ENCODE measurements at regions not wholly inside any gene's neighbourhood (a gene's known extent, or its start where the extent isn't known, plus 50 kb on each side); places are given as distances from the start of the nearest gene placed in this dataset.

DNA sequence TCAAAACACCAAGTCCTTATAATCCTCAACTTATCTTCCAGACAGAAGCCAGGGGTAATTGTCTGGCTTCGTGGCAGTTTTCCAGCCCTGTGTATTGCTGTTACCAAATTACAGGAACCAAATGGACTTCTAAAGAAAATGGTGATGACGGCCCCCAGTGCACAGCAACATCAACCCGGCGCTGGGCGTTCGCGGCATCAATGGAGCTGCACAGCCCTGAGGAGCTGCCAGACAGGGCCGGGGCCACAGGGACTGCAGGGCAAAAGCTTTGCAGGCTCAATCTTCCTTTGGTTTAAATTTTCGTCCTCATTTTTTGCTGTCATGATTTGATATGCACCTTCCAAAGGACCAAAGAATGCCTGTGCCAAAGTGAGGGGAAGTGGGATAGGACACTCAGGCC, 292.5 kb downstream of the BRD1 start:
- Histone ChIP-seq H3K9me3 (ENCODE audit: control insufficient read depth in 1 of 2, low read length in 2 of 2) (no peaks in the 10 kb centered on the region), H3K27me3 (ENCODE audit: low read depth, low read length) (no peaks in the 10 kb centered on the region), H3K27ac (ENCODE audit: low read length) (no peak overlapping the region), H3K4me3 (ENCODE audit: low read depth in 1 of 2, low read length in 2 of 2) (no peak overlapping the region), H3K4me1 (ENCODE audit: control insufficient read depth in 1 of 2, insufficient read depth in 2 of 2, low read length in 2 of 2) (no peaks in the 10 kb centered on the region), H3K36me3 (ENCODE audit: control insufficient read depth in 1 of 2, insufficient read depth in 2 of 2, low read length in 2 of 2) (no peaks in the 10 kb centered on the region)

DNA sequence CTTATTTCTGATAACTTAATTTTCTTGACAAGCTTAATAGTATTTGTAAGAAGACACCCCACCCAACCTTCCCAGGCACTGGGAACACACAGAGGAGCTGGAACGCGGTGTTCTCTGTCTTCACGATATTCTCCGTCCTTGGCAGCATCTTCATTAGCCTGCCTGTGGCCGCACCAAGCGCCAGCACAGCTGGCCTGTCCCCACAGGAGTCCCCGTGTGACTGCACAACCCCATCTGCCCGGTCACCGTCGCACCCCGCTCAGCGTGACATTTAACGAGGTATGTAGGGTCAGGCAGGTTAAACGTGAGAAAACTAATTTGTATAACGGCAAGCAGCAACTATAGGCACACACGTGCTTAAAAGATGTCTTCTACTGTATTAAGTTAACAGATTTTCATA, 293.3 kb downstream of the BRD1 start:
- no peak overlapping the region for H3K27ac ChIP-seq (ENCODE audit: low read length)
- H3K4me3 ChIP-seq (ENCODE audit: low read depth in 1 of 2, low read length in 2 of 2): no peak overlapping the region
- no peaks in the 10 kb centered on the region for H3K4me1 ChIP-seq (ENCODE audit: control insufficient read depth in 1 of 2, insufficient read depth in 2 of 2, low read length in 2 of 2)
- no peaks in the 10 kb centered on the region for H3K36me3 ChIP-seq (ENCODE audit: control insufficient read depth in 1 of 2, insufficient read depth in 2 of 2, low read length in 2 of 2)
- H3K27me3 ChIP-seq (ENCODE audit: low read depth, low read length): no peaks in the 10 kb centered on the region
- no peaks in the 10 kb centered on the region for H3K9me3 ChIP-seq (ENCODE audit: control insufficient read depth in 1 of 2, low read length in 2 of 2)

DNA sequence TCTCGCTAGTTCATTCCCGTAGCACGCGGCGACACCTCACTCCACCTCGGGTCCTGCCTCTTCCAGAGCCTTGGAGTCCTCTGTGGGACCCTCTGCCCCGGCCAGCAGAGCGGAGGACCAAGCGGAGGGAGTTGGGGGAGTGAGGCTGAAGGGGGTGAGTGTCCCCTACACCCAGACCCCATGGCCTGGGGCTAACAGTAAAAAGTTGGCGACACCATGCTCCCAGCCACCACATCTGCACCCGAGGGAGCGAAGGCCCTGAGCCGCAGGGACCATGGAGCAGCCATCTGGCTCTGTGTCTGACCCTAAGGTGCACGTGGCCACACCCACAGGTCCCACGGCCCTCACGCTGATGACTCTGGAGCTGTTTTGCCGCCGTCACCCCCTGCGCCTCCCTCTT, 293.8 kb downstream of the BRD1 start:
- Histone ChIP-seq H3K36me3 (ENCODE audit: control insufficient read depth in 1 of 2, insufficient read depth in 2 of 2, low read length in 2 of 2) (no peaks in the 10 kb centered on the region), H3K27me3 (ENCODE audit: low read depth, low read length) (no peaks in the 10 kb centered on the region), H3K4me3 (ENCODE audit: low read depth in 1 of 2, low read length in 2 of 2) (no peak overlapping the region), H3K9me3 (ENCODE audit: control insufficient read depth in 1 of 2, low read length in 2 of 2) (no peaks in the 10 kb centered on the region), H3K4me1 (ENCODE audit: control insufficient read depth in 1 of 2, insufficient read depth in 2 of 2, low read length in 2 of 2) (no peaks in the 10 kb centered on the region), H3K27ac (ENCODE audit: low read length) (no peak overlapping the region)

DNA sequence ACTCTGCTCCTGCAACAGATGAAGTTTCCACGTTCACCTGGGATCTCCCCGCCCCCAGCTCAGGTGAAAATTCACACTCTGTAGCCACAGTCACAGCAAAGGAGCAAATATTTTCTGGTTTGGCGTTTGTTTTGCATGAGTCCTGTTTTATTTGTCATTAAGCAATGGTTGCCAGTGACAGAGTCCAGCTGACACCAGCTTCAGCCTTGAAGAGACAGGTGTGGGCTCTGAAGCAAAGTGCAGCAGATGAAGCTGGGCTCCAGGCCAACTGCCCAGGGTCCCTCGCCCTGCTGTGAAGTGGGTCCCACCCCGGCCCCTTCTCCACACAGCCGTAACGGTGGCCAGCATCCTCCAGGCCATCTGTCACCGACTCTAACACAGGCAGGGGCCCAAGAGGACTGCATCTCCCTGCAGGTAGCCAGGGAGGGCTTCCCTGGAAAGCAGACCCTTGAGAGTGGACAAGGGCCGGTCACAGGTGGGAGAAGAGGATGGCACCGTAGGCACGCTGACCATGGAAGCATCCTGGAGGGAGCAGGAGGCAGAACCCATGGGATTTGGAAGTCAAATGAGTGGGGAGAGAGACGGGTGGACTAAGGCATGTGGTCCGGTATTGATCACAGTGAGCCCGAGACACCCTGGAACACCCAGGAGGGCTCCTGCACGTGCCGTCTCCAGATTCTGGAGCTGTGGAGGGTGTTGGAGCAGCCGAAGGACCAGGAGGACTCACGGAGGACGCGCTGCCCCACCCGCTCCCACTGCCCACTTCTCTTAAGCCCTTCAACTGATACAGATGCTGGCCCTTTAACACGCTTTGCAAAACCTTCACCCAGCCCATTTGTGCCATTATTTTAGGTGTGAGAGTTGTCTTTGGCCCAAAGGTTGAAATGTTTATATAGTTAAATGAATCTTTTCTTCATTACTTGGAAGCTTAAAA, 294.5 kb downstream of the BRD1 start:
- Histone ChIP-seq H3K27ac (ENCODE audit: low read length) (no peak overlapping the region), H3K36me3 (ENCODE audit: control insufficient read depth in 1 of 2, insufficient read depth in 2 of 2, low read length in 2 of 2) (no peaks in the 10 kb centered on the region), H3K9me3 (ENCODE audit: control insufficient read depth in 1 of 2, low read length in 2 of 2) (no peaks in the 10 kb centered on the region), H3K27me3 (ENCODE audit: low read depth, low read length) (no peaks in the 10 kb centered on the region), H3K4me3 (ENCODE audit: low read depth in 1 of 2, low read length in 2 of 2) (no peak overlapping the region), H3K4me1 (ENCODE audit: control insufficient read depth in 1 of 2, insufficient read depth in 2 of 2, low read length in 2 of 2) (no peaks in the 10 kb centered on the region)

DNA sequence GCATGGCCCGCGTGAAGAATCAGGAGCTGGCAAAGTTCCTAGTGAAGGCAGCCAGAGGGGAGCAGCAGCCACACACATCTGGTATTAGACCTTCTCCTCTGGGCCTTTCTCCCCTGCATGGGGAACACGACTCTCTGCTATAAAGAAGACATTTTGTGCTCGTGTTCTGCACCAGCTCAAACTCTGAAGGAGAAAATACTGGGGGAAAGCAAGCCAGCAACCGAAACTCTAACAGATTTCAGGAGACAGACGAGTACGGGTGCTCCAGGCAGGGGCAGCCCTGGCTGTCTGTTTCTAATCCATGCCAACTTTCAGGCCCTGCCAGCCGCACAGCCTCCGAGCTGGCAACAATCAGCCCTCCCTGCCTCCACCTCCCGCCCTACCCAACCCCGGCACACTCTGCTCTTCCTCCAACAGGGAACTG, 296.3 kb downstream of the BRD1 start:
- Histone ChIP-seq H3K27ac (ENCODE audit: low read length) (no peak overlapping the region), H3K4me1 (ENCODE audit: control insufficient read depth in 1 of 2, insufficient read depth in 2 of 2, low read length in 2 of 2) (no peaks in the 10 kb centered on the region), H3K4me3 (ENCODE audit: low read depth in 1 of 2, low read length in 2 of 2) (no peak overlapping the region), H3K27me3 (ENCODE audit: low read depth, low read length) (no peaks in the 10 kb centered on the region), H3K9me3 (ENCODE audit: control insufficient read depth in 1 of 2, low read length in 2 of 2) (no peaks in the 10 kb centered on the region), H3K36me3 (ENCODE audit: control insufficient read depth in 1 of 2, insufficient read depth in 2 of 2, low read length in 2 of 2) (no peaks in the 10 kb centered on the region)

DNA sequence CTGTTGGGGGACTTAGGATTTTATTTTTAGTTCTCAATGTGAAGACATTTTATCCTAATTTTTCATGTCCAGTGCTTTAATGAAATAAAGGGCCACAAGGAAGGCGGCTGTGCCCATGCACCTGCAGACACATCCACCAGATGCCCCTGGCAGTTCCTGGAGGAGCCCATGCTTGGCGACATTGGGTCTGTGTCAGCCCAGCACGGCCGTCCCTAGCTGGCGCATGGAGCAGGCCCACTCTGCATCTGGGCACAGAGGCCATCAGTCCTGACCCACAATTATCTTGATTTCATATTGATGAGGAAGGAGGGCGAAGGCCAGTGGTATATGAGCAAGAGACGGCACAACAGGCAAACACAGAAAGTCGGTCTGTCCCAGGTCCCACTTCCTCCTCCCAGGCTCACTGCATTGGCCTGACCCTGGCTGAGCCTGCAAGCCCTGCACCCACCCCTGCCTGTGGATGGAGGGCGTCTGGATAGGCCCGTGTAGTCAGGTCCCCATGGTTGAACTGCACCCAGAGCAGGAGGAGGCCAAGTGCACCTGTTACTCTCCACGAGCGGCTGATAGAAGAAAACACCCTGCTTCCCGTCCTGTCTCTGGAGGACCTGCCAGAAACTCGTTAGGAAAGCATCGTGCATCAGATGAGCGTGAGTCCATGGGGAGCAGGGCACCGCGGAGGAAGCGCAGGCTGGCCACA, 296.9 kb downstream of the BRD1 start:
- no peaks in the 10 kb centered on the region for H3K36me3 ChIP-seq (ENCODE audit: control insufficient read depth in 1 of 2, insufficient read depth in 2 of 2, low read length in 2 of 2)
- H3K4me3 ChIP-seq (ENCODE audit: low read depth in 1 of 2, low read length in 2 of 2): no peak overlapping the region
- no peaks in the 10 kb centered on the region for H3K27me3 ChIP-seq (ENCODE audit: low read depth, low read length)
- H3K4me1 ChIP-seq (ENCODE audit: control insufficient read depth in 1 of 2, insufficient read depth in 2 of 2, low read length in 2 of 2): no peaks in the 10 kb centered on the region
- no peaks in the 10 kb centered on the region for H3K9me3 ChIP-seq (ENCODE audit: control insufficient read depth in 1 of 2, low read length in 2 of 2)
- H3K27ac ChIP-seq (ENCODE audit: low read length): no peak overlapping the region

DNA sequence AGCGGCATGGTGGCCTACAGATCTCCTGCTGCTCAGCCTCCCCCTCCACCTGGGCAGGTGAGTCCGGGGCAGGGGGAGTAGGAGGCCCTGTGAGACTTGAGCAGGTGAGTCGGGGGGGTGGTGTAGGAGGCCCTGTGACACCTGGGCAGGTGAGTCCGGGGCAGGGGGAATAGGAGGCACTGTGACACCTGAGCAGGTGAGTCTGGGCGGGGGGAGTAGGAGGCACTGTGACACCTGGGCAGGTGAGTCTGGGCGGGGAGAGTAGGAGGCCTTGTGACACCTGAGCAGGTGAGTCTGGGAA, 299.3 kb downstream of the BRD1 start:
- H3K4me1 ChIP-seq (ENCODE audit: control insufficient read depth in 1 of 2, insufficient read depth in 2 of 2, low read length in 2 of 2): no peaks in the 10 kb centered on the region
- no peaks in the 10 kb centered on the region for H3K9me3 ChIP-seq (ENCODE audit: control insufficient read depth in 1 of 2, low read length in 2 of 2)
- H3K4me3 ChIP-seq (ENCODE audit: low read depth in 1 of 2, low read length in 2 of 2): no peak overlapping the region
- H3K27me3 ChIP-seq (ENCODE audit: low read depth, low read length): no peaks in the 10 kb centered on the region
- H3K27ac ChIP-seq (ENCODE audit: low read length): no peak overlapping the region
- H3K36me3 ChIP-seq (ENCODE audit: control insufficient read depth in 1 of 2, insufficient read depth in 2 of 2, low read length in 2 of 2): no peaks in the 10 kb centered on the region

DNA sequence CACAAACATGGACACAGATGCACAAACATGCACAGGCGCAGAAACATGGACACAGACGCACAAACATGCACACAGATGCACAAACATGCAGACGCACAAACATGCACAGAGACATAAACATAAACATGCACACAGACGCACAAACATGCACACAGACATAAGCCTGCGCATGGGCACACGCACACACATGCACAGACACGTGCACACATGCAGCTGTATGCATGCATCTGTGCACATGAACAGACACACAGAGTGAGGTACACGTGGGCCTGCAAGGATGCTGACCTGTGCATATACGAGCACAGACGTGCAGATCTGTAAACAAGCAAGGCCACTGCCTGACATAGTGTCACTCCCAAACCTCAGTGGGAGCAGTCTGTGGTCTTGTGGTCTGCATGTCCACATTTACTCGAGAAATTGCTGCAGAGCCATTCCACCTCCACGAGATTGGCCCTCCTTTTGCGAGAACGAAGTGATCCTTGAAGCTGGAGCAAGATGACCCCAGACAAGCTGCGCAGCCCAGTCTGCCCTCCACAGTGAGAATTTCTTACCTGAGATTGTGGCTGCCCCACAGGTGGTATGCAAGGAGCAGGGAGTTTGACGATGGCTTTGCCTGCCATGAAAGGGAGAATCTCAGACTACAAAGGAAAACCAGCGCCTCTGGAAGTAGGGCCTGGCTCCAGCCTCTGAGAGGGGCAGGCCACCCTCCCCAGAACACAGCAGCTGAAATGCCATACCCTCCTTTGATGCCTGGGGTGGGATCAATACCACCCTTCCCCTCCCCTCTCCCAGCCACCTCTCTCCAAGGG, 299.9 kb downstream of the BRD1 start:
- no peaks in the 10 kb centered on the region for H3K4me1 ChIP-seq (ENCODE audit: control insufficient read depth in 1 of 2, insufficient read depth in 2 of 2, low read length in 2 of 2)
- no peaks in the 10 kb centered on the region for H3K27me3 ChIP-seq (ENCODE audit: low read depth, low read length)
- H3K4me3 ChIP-seq (ENCODE audit: low read depth in 1 of 2, low read length in 2 of 2): no peak overlapping the region
- H3K36me3 ChIP-seq (ENCODE audit: control insufficient read depth in 1 of 2, insufficient read depth in 2 of 2, low read length in 2 of 2): no peaks in the 10 kb centered on the region
- no peaks in the 10 kb centered on the region for H3K9me3 ChIP-seq (ENCODE audit: control insufficient read depth in 1 of 2, low read length in 2 of 2)
- H3K27ac ChIP-seq (ENCODE audit: low read length): no peak overlapping the region

DNA sequence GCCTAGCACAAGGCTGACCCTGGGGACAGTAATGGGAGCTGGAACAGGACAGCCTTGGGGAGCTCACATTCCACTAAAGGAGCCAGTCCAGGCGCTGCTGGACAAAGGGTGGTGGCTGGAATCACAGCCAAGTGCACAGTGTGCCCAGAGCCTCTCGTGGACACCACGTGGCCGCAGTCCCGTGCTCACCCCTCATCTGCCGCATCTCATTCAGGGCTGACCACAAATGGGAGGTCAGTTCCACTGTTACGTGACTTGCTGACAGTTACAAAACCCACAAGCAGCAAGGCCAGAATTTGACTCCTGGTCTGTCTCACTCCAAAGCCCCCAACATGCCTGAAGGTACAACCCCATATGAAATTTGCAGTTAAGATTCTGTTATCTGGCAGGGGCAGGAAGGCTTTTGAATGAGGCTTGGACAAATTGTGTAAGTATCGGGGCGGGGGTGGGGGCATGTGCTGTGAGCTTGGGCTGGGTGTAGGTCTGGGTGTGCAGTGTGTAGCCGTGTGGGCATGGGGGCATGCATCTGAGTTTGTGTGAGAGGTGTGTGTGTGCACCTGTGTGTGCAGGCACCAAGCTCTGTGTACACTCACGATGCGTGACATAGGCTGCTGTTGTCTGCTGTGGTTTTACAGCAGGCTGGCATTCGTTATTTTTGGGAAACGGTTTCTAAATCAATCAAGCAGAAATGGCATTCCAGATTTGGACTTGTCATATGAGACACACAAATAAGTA, 301.7 kb downstream of the BRD1 start:
- no peaks in the 10 kb centered on the region for H3K4me1 ChIP-seq (ENCODE audit: control insufficient read depth in 1 of 2, insufficient read depth in 2 of 2, low read length in 2 of 2)
- no peak overlapping the region for H3K4me3 ChIP-seq (ENCODE audit: low read depth in 1 of 2, low read length in 2 of 2)
- no peaks in the 10 kb centered on the region for H3K27me3 ChIP-seq (ENCODE audit: low read depth, low read length)
- no peaks in the 10 kb centered on the region for H3K36me3 ChIP-seq (ENCODE audit: control insufficient read depth in 1 of 2, insufficient read depth in 2 of 2, low read length in 2 of 2)
- no peak overlapping the region for H3K27ac ChIP-seq (ENCODE audit: low read length)
- no peaks in the 10 kb centered on the region for H3K9me3 ChIP-seq (ENCODE audit: control insufficient read depth in 1 of 2, low read length in 2 of 2)

DNA sequence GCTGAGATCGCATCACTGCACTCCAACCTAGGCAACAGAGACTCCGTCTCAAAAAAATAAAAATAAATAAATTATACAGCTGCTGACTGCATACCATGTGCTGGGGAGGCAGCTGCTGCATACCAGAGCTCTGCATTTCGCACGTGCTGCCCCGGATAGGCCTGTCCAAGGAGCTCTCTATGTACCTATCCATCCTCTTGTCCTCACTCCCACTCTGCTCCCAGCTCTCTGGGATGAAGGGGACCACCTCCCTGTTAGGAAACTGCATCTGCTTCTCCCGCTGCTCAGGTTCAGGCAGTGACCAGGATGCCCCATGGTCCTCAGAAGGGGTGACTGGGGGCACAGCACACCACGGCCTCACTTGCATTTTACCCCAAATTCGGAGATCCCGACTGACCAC, 302.3 kb downstream of the BRD1 start:
- H3K27ac ChIP-seq (ENCODE audit: low read length): no peak overlapping the region
- H3K9me3 ChIP-seq (ENCODE audit: control insufficient read depth in 1 of 2, low read length in 2 of 2): peaks cover 0 to 4% of the 10 kb centered on the region in 2 donors
- H3K27me3 ChIP-seq (ENCODE audit: low read depth, low read length): no peaks in the 10 kb centered on the region
- no peak overlapping the region for H3K4me3 ChIP-seq (ENCODE audit: low read depth in 1 of 2, low read length in 2 of 2)
- no peaks in the 10 kb centered on the region for H3K4me1 ChIP-seq (ENCODE audit: control insufficient read depth in 1 of 2, insufficient read depth in 2 of 2, low read length in 2 of 2)
- H3K36me3 ChIP-seq (ENCODE audit: control insufficient read depth in 1 of 2, insufficient read depth in 2 of 2, low read length in 2 of 2): no peaks in the 10 kb centered on the region

DNA sequence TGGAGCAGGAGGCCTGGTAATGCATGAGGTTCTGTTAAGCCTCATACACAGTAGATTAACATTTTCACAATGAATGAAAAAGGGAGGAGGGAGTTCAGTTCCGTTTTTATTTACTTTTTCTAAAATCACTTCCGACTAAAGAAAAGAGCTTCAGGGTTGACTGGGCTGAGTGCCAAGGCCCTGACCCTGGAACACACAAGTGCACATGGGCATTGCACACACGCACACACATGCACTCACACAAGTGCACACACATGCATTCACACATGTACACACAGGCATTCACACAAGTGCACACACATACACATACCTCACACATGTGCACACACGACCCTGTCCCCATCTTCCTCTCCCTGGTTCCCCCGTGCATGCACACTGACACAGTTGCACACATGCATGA, 303.3 kb downstream of the BRD1 start:
- Histone ChIP-seq H3K4me1 (ENCODE audit: control insufficient read depth in 1 of 2, insufficient read depth in 2 of 2, low read length in 2 of 2) (no peaks in the 10 kb centered on the region), H3K27ac (ENCODE audit: low read length) (no peak overlapping the region), H3K4me3 (ENCODE audit: low read depth in 1 of 2, low read length in 2 of 2) (no peak overlapping the region), H3K9me3 (ENCODE audit: control insufficient read depth in 1 of 2, low read length in 2 of 2) (peaks cover 0 to 6% of the 10 kb centered on the region in 2 donors), H3K27me3 (ENCODE audit: low read depth, low read length) (no peaks in the 10 kb centered on the region), H3K36me3 (ENCODE audit: control insufficient read depth in 1 of 2, insufficient read depth in 2 of 2, low read length in 2 of 2) (no peaks in the 10 kb centered on the region)

All from muscle layer of duodenum (tissue), 2 donors.